Body of pancreas (tissue), 4 donors: ENCODE measurements at regions not wholly inside any gene's neighbourhood (a gene's known extent, or its start where the extent isn't known, plus 50 kb on each side); places are given as distances from the start of the nearest gene placed in this dataset.

Experiments
- POLR2A ChIP-seq, 3 donors: fragments of 450-650 bp; IDR thresholded peaks; one replicate each; pipeline ENCODE4 v1.6.1; 2016; ENCODE audit warnings: antibody characterized with exemption in 3 of 3, mild to moderate bottlenecking in 2 of 3
- TF ChIP-seq, protein P1 (sequence below), 7 experiments: fragments of 450-650 bp in 4 of 7; fragments of 200-600 bp in 3 of 7; sonication (generic) in 3 of 7; IDR thresholded peaks; one replicate each; pipeline ENCODE4 v1.5.1; 2016 to 2019; ENCODE audit warnings: antibody characterized with exemption in 7 of 7

- TF ChIP-seq, protein P1, sequence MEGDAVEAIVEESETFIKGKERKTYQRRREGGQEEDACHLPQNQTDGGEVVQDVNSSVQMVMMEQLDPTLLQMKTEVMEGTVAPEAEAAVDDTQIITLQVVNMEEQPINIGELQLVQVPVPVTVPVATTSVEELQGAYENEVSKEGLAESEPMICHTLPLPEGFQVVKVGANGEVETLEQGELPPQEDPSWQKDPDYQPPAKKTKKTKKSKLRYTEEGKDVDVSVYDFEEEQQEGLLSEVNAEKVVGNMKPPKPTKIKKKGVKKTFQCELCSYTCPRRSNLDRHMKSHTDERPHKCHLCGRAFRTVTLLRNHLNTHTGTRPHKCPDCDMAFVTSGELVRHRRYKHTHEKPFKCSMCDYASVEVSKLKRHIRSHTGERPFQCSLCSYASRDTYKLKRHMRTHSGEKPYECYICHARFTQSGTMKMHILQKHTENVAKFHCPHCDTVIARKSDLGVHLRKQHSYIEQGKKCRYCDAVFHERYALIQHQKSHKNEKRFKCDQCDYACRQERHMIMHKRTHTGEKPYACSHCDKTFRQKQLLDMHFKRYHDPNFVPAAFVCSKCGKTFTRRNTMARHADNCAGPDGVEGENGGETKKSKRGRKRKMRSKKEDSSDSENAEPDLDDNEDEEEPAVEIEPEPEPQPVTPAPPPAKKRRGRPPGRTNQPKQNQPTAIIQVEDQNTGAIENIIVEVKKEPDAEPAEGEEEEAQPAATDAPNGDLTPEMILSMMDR (IDR thresholded peaks at IDR 0.05): no peak
- TF ChIP-seq POLR2A (IDR thresholded peaks at IDR 0.05): no peak
These were observed 71.3 kb downstream of the MDH1 start for GRCh38 chr2:63660060-63660459.
